Neural cell (in vitro differentiated cells): ENCODE measurements at regions not wholly inside any gene's neighbourhood (a gene's known extent, or its start where the extent isn't known, plus 50 kb on each side); places are given as distances from the start of the nearest gene placed in this dataset.

Experiments
- CTCF ChIP-seq: fragments of 450-650 bp; IDR thresholded peaks from 2 replicates; pipeline ENCODE4 v1.5.1; 2014; ENCODE audit warnings: antibody characterized with exemption, mild to moderate bottlenecking, moderate library complexity; ENCODE audit not compliant: poor library complexity, severe bottlenecking
- EZH2 ChIP-seq: fragments of 200-600, 300-800 bp; shearing (Covaris generic), sonication (generic); IDR thresholded peaks from 2 replicates; pipeline ENCODE4 v1.6.1; 2014; ENCODE audit warnings: antibody characterized with exemption, low read length, borderline replicate concordance, mild to moderate bottlenecking; ENCODE audit not compliant: insufficient read depth, poor library complexity, severe bottlenecking
- MXI1 ChIP-seq: fragments of 450-650 bp; conservative IDR thresholded peaks from 2 replicates; pipeline ENCODE4 v1.6.1; 2014; ENCODE audit warnings: antibody characterized with exemption, mild to moderate bottlenecking; ENCODE audit not compliant: poor library complexity, severe bottlenecking
- RAD21 ChIP-seq: fragments of 450-650 bp; conservative IDR thresholded peaks from 2 replicates; pipeline ENCODE4 v1.6.1; 2014; ENCODE audit warnings: antibody characterized with exemption, mild to moderate bottlenecking, moderate library complexity
- REST ChIP-seq: IDR thresholded peaks from 2 replicates; pipeline ENCODE4 v1.6.1; 2012; ENCODE audit warnings: borderline replicate concordance
- SMC3 ChIP-seq: fragments of 450-650 bp; conservative IDR thresholded peaks from 2 replicates; pipeline ENCODE4 v1.6.1; 2014; ENCODE audit warnings: antibody characterized with exemption, mild to moderate bottlenecking, moderate library complexity; ENCODE audit not compliant: poor library complexity
- TAF1 ChIP-seq: IDR thresholded peaks from 2 replicates; pipeline ENCODE4 v1.6.1; 2012; ENCODE audit warnings: low read depth

DNA sequence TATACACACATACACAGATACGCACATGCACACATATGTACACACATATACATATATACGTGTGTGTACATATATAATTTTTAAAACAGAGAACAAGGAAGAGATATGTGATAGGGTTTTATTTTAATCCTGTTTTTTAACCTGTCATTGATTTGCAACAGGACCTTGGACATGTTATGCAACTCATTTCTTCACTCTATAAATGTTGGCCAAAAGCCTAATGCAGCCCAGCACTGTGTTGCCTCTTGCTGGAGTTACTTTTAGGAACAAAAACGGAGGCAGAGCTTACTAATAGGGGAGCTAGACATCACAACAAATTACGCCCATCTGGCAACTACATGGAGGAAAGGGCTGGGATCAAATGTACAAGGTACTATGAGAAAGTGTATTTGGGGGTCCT lies 179.9 kb upstream of the TAB2 start:
- TF ChIP-seq CTCF = no peak
- no peak for TF ChIP-seq EZH2
- TF ChIP-seq RAD21 = no peak
- no peak for TF ChIP-seq SMC3
- TF ChIP-seq MXI1 = no peak
- no peak for TF ChIP-seq REST
- no peak for TF ChIP-seq TAF1
